Astrocyte (in vitro differentiated cells and primary cell): ENCODE measurements at regions not wholly inside any gene's neighbourhood (a gene's known extent, or its start where the extent isn't known, plus 50 kb on each side); places are given as distances from the start of the nearest gene placed in this dataset.

ENCODE experiments used
- DNase-seq: peaks from one replicate; pipeline ENCODE4 v3.0.0-alpha.2; 2010; ENCODE audit warnings: low read depth
- FAIRE-seq: peaks from 2 replicates; lab custom pipeline; 2011; peaks lifted over from hg19 to GRCh38; lab: Jason Lieb, UNC
- H2AFZ ChIP-seq: 2 replicates; pipeline ENCODE4 v1.6.0; 2012; ENCODE audit warnings: low read depth, low read length, inconsistent platforms
- H3K27ac ChIP-seq: 2 replicates; pipeline ENCODE4 v1.5.1; 2011; ENCODE audit warnings: low read depth, low read length, inconsistent platforms
- H3K27me3 ChIP-seq: 2 replicates; pipeline ENCODE4 v1.6.0; 2011; ENCODE audit warnings: low read length, inconsistent platforms; ENCODE audit not compliant: insufficient read depth
- H3K36me3 ChIP-seq: 2 replicates; pipeline ENCODE4 v1.5.1; 2011; ENCODE audit warnings: low read length, inconsistent platforms; ENCODE audit not compliant: insufficient read depth
- H3K4me1 ChIP-seq: 2 replicates; pipeline ENCODE4 v1.5.1; 2011; ENCODE audit warnings: low read length, inconsistent platforms; ENCODE audit not compliant: insufficient read depth
- H3K4me2 ChIP-seq: 2 replicates; pipeline ENCODE4 v1.6.0; 2012; ENCODE audit warnings: low read length, inconsistent platforms
- H3K4me3 ChIP-seq: 2 replicates; pipeline ENCODE4 v1.5.1; 2011; ENCODE audit warnings: low read depth, mild to moderate bottlenecking, low read length, inconsistent platforms; ENCODE audit not compliant: insufficient read depth
- H3K79me2 ChIP-seq: 2 replicates; pipeline ENCODE4 v1.6.0; 2012; ENCODE audit warnings: mild to moderate bottlenecking, low read length, inconsistent platforms; ENCODE audit not compliant: insufficient read depth
- H3K9ac ChIP-seq: 2 replicates; pipeline ENCODE4 v1.6.0; 2012; ENCODE audit warnings: mild to moderate bottlenecking, low read length, inconsistent platforms
- H3K9me3 ChIP-seq: 2 replicates; pipeline ENCODE4 v1.5.1; 2012; ENCODE audit warnings: low read depth, mild to moderate bottlenecking, low read length, inconsistent platforms; ENCODE audit not compliant: insufficient read depth
- H4K20me1 ChIP-seq: 2 replicates; pipeline ENCODE4 v1.6.0; 2012; ENCODE audit warnings: low read length, inconsistent platforms; ENCODE audit not compliant: insufficient read depth
- H3K27ac Mint-ChIP-seq: one replicate; pipeline ENCODE4 v1.8.0; 2021; ENCODE audit warnings: mild to moderate bottlenecking, mixed read lengths; ENCODE audit not compliant: unreplicated experiment
- H3K27me3 Mint-ChIP-seq: one replicate; pipeline ENCODE4 v1.8.0; 2021; ENCODE audit warnings: low read depth, mixed read lengths; ENCODE audit not compliant: unreplicated experiment
- H3K36me3 Mint-ChIP-seq: one replicate; pipeline ENCODE4 v1.8.0; 2021; ENCODE audit warnings: low read depth, mixed read lengths; ENCODE audit not compliant: unreplicated experiment
- H3K4me1 Mint-ChIP-seq: one replicate; pipeline ENCODE4 v1.8.0; 2021; ENCODE audit warnings: low read depth, mixed read lengths; ENCODE audit not compliant: unreplicated experiment
- H3K4me3 Mint-ChIP-seq: one replicate; pipeline ENCODE4 v1.8.0; 2021; ENCODE audit warnings: mild to moderate bottlenecking, moderate library complexity, mixed read lengths; ENCODE audit not compliant: unreplicated experiment
- H3K9me3 Mint-ChIP-seq: one replicate; pipeline ENCODE4 v1.8.0; 2021; ENCODE audit warnings: mild to moderate bottlenecking, mixed read lengths; ENCODE audit not compliant: unreplicated experiment
- EZH2 ChIP-seq: IDR thresholded peaks from 2 replicates; pipeline ENCODE4 v1.6.1; 2012; ENCODE audit warnings: mild to moderate bottlenecking, low read length, inconsistent platforms; ENCODE audit not compliant: insufficient read depth
- TF ChIP-seq, protein P1 (sequence below): IDR thresholded peaks from 2 replicates; pipeline ENCODE4 v1.5.1; 2011; ENCODE audit warnings: low read depth, mild to moderate bottlenecking, inconsistent platforms, low read length, moderate library complexity; ENCODE audit not compliant: insufficient read depth

DNA sequence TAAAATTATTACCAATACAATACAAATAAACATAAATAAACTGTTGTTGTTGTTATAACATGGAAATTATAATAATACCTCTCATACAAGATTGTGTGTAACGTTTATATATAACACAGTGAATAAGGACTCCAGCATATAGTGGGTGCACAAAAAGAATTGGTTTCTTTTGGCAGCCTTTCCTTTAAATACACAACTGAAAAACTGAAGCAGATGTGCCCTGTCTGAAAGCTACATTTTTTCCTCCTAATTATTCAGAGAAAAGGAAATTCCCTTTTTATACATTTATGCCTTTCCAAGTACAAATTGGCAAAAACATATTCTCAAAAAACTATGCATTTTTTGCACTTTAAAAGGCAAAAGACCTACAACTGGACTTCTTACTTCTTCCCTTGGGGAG is 928.9 kb upstream of the NR2F2 start:
- H3K36me3 Mint-ChIP-seq, result no peaks in the 10 kb centered on the region
- no peak overlapping the region for H3K27ac Mint-ChIP-seq
- H3K27me3 Mint-ChIP-seq, result no peaks in the 10 kb centered on the region
- H3K4me3 ChIP-seq, result no peak overlapping the region
- H3K4me1 ChIP-seq, result peaks cover 7% of the 10 kb centered on the region
- H3K27ac ChIP-seq, result no peak overlapping the region
- H3K9me3 Mint-ChIP-seq, result no peaks in the 10 kb centered on the region
- H3K9ac ChIP-seq, result no peak overlapping the region
- no peaks in the 10 kb centered on the region for H3K36me3 ChIP-seq
- no peak overlapping the region for H3K4me3 Mint-ChIP-seq
- no peak overlapping the region for H2AFZ ChIP-seq
- no peak for DNase-seq
- no peak for TF ChIP-seq EZH2
- TF ChIP-seq, protein P1, sequence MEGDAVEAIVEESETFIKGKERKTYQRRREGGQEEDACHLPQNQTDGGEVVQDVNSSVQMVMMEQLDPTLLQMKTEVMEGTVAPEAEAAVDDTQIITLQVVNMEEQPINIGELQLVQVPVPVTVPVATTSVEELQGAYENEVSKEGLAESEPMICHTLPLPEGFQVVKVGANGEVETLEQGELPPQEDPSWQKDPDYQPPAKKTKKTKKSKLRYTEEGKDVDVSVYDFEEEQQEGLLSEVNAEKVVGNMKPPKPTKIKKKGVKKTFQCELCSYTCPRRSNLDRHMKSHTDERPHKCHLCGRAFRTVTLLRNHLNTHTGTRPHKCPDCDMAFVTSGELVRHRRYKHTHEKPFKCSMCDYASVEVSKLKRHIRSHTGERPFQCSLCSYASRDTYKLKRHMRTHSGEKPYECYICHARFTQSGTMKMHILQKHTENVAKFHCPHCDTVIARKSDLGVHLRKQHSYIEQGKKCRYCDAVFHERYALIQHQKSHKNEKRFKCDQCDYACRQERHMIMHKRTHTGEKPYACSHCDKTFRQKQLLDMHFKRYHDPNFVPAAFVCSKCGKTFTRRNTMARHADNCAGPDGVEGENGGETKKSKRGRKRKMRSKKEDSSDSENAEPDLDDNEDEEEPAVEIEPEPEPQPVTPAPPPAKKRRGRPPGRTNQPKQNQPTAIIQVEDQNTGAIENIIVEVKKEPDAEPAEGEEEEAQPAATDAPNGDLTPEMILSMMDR, result no peak
- H3K9me3 ChIP-seq, result no peaks in the 10 kb centered on the region
- no peak for FAIRE-seq
- H3K79me2 ChIP-seq, result no peaks in the 10 kb centered on the region
- H4K20me1 ChIP-seq, result no peaks in the 10 kb centered on the region
- no peak overlapping the region for H3K4me2 ChIP-seq
- H3K4me1 Mint-ChIP-seq, result peaks cover 10% of the 10 kb centered on the region
- H3K27me3 ChIP-seq, result no peaks in the 10 kb centered on the region

DNA sequence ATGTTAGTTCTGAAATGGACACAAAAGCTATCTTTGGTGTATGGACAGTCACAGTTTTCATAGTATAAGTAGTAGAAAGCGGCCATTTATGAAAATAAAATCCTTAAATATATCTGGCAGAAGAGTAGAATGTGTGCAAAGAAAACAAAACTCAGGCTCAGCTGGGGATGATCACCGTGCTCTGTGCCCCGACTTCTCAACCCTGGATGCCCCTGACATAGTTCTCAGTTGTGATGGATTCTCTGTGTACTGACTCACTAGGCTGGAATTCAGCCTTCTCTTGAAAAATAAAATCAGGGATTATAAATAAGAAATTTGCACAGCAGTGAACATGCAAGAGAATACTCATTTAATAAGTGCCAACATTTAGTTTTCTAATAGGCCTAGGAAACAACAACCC is 925.1 kb upstream of the NR2F2 start:
- Mint-ChIP-seq H3K27ac (peak overlapping the region; percentile 75), H3K27me3 (no peaks in the 10 kb centered on the region), H3K9me3 (no peaks in the 10 kb centered on the region), H3K4me1 (peaks cover 17% of the 10 kb centered on the region), H3K36me3 (no peaks in the 10 kb centered on the region), H3K4me3 (no peak overlapping the region)
- H3K79me2 ChIP-seq, result no peaks in the 10 kb centered on the region
- no peaks in the 10 kb centered on the region for H3K27me3 ChIP-seq
- H3K9ac ChIP-seq, result no peak overlapping the region
- no peaks in the 10 kb centered on the region for H4K20me1 ChIP-seq
- H3K9me3 ChIP-seq, result no peaks in the 10 kb centered on the region
- TF ChIP-seq, protein P1, result no peak
- no peak for TF ChIP-seq EZH2
- peaks cover 7% of the 10 kb centered on the region for H3K4me1 ChIP-seq
- H3K4me2 ChIP-seq, result peak overlapping the region; percentile 25
- H3K27ac ChIP-seq, result no peak overlapping the region
- no peak overlapping the region for H3K4me3 ChIP-seq
- FAIRE-seq (no peak), DNase-seq (peak; percentile 39)
- H2AFZ ChIP-seq, result no peak overlapping the region
- no peaks in the 10 kb centered on the region for H3K36me3 ChIP-seq

DNA sequence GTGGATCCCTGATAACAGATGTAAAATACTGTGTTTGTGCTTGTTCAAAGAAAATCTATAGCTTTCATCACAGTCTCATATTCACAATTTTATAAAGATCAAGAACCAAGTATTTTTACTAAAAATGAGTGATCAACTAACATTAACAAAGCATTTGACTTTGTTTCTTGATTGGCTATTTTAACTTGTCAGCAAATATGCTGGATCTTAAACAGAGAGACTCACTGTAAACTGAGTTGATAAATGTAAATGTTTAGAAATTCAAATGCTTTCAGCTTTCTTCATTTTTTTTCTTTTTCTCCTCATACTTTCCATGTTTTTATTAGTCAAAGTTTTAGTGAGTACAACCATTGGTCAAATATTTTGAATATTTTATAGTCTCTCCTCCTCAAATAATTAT is 923.0 kb upstream of the NR2F2 start:
- no peak for FAIRE-seq
- H3K9me3 Mint-ChIP-seq, result no peaks in the 10 kb centered on the region

More for the DNA sequence above, 923.0 kb upstream of the NR2F2 start:
- Histone ChIP-seq H3K27me3 (no peaks in the 10 kb centered on the region), H3K9ac (no peak overlapping the region), H3K27ac (no peak overlapping the region), H3K4me3 (no peak overlapping the region), H2AFZ (no peak overlapping the region), H3K36me3 (no peaks in the 10 kb centered on the region), H4K20me1 (no peaks in the 10 kb centered on the region), H3K4me1 (peaks cover 7% of the 10 kb centered on the region), H3K79me2 (no peaks in the 10 kb centered on the region), H3K9me3 (no peaks in the 10 kb centered on the region), H3K4me2 (no peak overlapping the region)
- no peaks in the 10 kb centered on the region for H3K36me3 Mint-ChIP-seq
- TF ChIP-seq EZH2, result no peak
- TF ChIP-seq, protein P1, result no peak
- peaks cover 17% of the 10 kb centered on the region for H3K4me1 Mint-ChIP-seq
- no peak for DNase-seq
- H3K27me3 Mint-ChIP-seq, result no peaks in the 10 kb centered on the region
- no peak overlapping the region for H3K4me3 Mint-ChIP-seq
- H3K27ac Mint-ChIP-seq, result no peak overlapping the region
